Activated CD8-positive, alpha-beta memory T cell treated with anti-CD3 and anti-CD28 coated beads, Interleukin-2, amount 50 U/mL, for 24 hours (primary cell): ENCODE measurements at regions not wholly inside any gene's neighbourhood (a gene's known extent, or its start where the extent isn't known, plus 50 kb on each side); places are given as distances from the start of the nearest gene placed in this dataset.
"Not testable (repeated sequence)": the region's sequence is repeated elsewhere in the genome, so short reads cannot be mapped to it uniquely, and the experiment has no call there.

ENCODE experiments used
- DNase-seq: peaks from one replicate; pipeline ENCODE4 v3.0.0-alpha.2; 2020; ENCODE audit errors: extremely low read depth

DNA sequence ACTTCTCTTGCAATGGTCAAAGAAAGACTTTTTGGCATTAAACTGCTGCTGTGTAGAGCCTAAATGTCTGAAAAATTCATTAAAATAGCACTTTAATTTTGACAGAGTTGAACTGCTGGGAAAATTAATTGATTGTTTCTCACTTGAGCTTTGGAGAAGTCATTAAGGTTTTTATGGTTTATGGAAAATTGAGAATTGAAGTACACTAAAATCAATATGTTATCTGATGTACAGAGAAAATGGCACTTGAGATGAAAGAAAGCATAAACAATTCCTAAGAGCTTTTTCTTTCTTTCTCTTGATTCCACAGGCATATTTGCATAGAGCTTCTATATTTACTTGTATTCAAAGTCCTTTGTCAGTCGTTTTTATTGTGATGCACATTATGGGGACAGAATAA is 188.5 kb upstream of the CAND1 start:
- no peak for DNase-seq

DNA sequence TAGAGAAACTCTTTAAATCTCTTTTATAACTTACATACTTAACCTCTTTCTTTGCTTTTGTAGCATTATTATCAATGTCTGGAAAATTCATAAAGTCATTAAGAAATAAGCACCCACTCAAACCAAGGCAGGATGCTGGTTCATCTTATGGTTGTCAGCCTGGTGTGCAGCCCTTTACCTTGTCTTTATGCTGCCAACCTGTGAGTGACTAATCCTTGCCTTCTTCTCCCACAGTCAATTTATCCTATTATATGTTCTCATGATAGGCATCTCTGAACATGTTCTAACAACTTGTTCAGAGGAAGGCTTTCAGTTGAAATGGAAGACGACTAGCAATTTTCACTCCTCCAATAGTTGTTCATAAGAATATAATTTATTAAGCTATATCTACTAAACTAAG is 186.9 kb upstream of the CAND1 start:
- DNase-seq: no peak

GRCh38 chr12:67085699-67086098 is 183.5 kb upstream of the CAND1 start:
- no peak for DNase-seq

DNA sequence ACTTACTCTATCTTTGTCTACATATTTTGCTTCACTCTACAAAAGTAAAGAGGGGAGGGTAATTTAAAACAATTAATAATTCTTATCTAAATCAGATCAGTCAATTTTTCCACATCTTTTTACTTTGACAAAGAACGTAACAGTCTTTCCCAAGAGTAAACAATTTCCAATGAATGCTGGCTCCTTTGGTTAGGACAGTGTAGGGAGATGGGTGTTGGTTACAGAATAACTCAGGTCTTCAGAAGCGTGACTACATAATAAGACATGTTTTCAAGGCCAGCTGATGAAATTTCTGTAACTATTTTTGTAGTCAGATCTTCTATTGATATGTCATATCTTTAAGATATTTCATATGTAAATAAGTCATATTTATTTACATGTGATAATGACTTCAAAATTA is 183.0 kb upstream of the CAND1 start:
- DNase-seq: no peak

DNA sequence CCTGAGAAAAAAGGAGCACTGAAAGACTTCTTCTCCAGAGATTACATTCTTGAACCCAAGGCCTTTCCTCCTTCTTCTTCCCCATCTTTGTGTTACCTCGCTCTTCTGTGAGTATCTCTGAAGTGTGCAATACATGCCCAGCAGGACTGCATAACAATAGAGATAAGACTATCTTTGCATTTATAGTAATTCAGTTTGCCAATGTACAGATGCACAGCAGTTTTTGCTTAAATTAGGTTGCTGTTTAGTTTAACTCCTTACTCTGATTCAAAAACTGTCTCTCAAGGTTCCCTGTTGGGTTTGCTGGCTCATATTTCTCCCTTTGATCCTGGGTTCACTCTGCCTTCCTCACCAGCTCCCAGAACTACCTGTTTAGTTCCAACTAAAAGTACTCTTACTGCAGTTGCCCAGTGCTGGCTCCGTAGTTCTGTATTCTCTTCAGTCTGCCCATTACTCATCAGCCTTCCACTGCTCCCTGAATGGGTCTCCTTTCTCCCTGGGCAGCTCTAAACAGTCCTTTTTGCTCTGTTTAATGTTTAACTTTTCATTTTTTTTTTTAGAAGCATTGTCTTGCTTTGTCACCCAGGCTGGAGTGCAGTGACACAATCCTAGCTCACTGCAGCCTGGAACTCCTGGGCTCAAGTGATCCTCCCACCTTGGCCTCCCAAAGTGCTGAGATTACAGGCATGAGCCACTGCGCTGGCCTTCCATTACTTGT is 180.6 kb upstream of the CAND1 start:
- no peak for DNase-seq

DNA sequence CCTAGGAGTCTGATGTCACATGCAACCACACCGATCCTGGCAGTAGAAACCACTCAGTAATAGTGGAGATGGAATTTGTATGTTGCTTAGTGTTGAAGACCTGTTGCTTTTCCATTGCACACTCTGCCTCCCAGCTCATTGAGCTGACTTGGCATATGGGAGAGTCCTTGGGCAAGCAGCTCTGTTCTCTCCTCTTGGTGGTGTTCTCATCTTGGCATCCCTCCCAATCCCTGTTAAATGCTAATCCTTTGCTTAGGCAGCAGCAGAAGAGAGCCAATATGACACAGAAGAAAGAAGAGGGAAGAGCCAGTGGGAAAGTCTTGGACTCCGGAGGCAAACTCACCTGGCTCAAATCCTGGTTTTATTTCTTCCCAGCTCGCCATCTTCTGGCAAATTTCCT is 178.0 kb upstream of the CAND1 start:
- no peak for DNase-seq

GRCh38 chr12:67091678-67092077 is 177.5 kb upstream of the CAND1 start:
- DNase-seq: no peak

- not testable (repeated sequence) for DNase-seq
These were observed 176.2 kb upstream of the CAND1 start for GRCh38 chr12:67092934-67093333.

DNA sequence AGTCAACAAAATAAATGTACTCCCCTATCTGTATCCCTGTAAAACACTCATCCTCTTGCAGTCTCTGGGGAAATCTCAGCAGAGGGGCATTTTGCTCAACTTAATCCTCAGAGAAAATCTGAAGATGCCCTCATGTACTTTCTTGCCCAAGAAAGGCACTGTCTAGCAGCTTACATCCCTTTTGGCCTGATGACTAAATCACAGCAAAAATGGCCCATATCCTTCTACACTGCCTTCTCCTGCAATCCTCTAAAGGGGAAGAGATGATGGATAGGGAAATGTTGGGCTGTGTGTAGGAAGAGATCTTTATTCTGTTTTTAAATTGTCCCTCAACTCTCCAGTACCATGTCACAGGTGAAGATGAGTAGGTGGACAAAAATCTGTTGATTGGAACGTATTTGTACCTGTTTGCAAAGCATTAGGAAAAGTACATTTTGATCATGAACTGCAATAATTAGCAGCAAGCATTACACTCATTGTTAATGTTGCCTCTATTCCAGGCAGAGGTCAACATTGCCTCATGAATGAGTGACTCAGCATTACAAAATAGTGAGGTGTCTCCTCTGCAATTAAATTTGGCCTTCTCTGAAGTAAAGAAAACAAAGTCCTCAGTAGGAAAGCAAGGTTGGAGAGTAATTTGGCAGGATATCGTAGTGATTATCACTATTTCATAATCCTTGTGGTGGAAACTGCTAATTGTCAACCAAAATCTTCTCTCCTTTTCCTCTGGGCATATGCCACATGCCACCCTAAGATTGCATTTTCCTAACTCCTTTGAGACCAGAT is 172.4 kb upstream of the CAND1 start:
- no peak for DNase-seq

GRCh38 chr12:67099858-67100257 is 169.3 kb upstream of the CAND1 start:
- DNase-seq: no peak

DNA sequence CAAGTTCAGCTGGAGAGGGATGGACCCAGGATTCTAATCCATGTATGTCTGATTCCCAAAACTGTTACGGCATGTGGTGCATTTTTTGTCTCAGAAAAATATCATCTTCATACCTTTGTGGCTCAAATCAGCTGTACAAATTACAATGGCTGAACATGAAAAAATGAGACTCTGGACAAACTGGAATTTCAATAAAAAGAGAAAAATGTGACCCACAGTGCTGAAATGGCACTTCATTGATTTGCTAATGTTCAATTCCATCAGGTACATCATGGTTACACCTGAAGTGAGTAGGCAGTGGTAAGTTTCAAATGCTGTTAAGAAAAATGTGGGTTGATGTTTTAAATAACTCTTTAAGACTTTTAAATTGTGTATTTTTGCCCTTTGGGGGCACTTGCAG is 165.6 kb upstream of the CAND1 start:
- no peak for DNase-seq

GRCh38 chr12:67107235-67107634 is 161.9 kb upstream of the CAND1 start:
- DNase-seq: no peak

DNA sequence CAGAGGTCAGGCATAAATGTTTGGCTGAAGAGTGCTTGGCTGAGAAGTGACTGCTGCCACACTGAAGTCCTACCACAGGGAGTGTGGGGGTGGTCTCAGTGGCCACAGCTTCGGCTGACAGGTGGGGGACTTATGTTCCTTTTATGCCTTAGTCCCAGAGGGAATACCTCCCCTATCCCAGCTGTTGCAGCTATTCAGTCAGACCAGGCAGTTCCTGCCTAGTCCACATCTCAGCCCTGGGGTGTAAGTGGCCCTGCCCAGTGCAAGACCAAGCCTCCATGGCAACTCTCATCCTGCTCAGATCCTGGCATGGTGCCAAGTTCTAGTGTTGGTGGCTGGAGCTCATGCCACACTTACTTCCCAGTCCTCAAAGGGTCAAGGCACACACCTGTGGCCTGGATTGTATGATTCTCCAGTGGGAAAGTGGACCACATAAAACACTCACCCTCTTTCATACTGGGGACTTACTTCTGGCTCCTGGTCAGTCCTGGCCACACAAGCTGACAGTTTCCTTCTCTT is 161.3 kb upstream of the CAND1 start:
- DNase-seq: no peak

DNA sequence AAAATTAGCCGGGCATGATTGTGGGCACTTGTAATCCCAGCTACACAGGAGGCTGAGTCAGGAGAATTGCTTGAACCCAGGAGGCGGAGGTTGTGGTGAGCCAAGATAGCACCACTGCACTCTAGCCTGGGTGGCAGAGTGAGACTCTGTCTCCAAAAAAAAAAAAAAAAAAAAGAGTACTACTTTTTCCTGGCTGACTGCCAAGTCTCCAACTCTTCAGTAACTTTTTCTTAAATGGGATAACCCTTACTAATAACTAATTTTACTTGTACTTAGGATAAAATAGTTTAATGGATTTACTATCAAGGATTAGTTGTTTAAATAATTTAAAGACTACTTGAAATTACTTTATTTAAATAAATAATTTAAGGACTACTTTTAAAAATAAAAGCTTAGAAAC is 158.8 kb upstream of the CAND1 start:
- DNase-seq: not testable (repeated sequence)

DNA sequence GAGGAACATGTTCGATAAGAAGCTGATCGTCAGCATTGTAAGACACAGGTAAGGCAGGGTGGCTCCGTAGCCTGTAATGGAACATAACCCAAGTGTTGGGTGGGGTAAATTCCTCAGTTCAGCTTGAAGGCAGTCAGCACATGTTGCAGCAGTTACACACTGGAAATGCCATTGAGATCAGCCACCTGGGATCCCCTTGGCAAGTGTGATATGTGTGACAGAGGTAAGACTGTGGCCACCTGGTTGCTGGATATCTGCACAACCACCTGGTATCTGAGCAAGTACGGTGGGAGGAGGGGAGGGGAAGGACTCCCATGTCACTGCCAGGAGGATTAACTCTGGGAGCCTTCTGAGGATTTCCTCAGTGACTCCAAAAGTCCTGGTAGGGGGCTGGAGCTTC is 158.0 kb upstream of the CAND1 start:
- DNase-seq: no peak

GRCh38 chr12:67112586-67112985 is 156.6 kb upstream of the CAND1 start:
- DNase-seq: no peak

DNA sequence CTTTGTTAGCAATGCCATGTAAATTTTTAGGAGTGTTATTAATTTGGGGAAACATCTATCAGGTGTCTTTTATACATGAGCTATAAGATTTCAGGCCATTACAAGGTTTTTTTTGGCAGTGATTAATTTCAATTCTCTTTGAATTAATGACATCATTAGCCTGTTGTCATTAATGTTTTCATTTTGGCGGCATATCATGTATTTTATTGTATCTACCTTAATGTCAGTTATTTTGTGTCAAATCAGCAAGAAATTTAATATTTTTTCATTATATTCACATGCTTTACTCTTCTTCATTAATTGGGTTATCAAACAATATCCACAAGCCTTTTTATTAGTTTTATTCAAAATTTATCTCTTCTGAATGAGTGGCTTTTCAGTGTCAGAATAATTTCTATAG is 153.0 kb upstream of the CAND1 start:
- no peak for DNase-seq

DNA sequence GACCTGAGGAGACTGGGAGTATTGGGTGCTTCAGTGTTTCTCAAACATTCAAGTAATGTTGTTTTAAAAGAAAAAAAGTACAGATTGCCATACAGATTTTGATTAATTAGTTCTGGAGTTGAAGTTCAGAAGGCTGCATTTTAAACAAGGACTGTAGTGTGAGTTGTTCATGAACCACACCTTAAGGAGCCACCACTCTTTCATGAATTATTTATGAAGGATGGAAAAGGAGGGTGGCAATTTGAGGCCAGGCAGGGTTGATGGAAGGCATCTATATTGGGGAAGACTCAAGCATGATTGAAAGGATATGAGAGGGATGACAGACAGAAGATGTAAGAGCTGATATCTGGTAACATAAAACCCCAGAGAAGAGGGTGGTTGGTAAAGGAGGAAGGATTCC is 146.6 kb upstream of the CAND1 start:
- DNase-seq: no peak

- no peak for DNase-seq
These were observed 131.9 kb upstream of the CAND1 start for GRCh38 chr12:67137256-67137655.

DNA sequence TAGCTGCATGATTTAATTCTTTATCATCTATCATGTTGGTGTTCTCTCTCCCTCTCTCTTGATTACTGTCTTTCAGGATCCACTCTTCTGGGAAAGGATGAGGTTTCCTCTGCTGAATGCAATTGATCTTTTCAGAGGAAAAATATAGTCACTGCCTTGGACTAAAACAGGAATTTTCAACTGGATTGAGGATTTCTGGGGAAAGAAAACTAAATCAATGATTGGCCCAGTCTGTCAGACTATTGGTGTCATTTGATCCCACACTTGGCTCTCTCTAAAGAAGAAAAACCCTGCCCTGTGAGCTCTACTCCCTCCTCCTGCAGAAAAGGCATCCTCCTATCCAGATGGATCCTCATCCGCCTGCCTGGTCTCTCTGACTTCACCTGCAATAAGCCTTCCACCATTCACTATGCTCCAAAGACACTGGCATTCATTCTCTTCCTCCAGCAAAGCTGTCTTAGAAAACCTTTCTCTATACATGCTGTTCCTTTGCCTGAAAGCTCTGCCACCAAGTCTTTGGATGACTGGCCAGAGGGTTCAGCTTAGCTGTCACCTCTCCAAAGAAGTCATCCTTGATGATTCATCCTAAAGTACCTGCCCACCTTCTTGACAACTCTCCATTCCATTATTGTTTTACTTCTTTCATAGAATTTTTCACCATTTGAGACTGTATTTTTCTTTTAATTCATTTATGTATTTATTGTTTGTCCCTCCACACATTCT is 127.7 kb upstream of the CAND1 start:
- DNase-seq: no peak

- DNase-seq: no peak
These were observed 123.5 kb upstream of the CAND1 start for GRCh38 chr12:67145692-67146091.

- DNase-seq: no peak
These were observed 122.1 kb upstream of the CAND1 start for GRCh38 chr12:67147030-67147429.

- DNase-seq: no peak
These were observed 121.7 kb upstream of the CAND1 start for GRCh38 chr12:67147447-67147846.
